Tibial nerve (tissue), 4 donors: ENCODE measurements at regions not wholly inside any gene's neighbourhood (a gene's known extent, or its start where the extent isn't known, plus 50 kb on each side); places are given as distances from the start of the nearest gene placed in this dataset.

ENCODE experiments used
- DNase-seq, 2 donors: peaks; one replicate each; pipeline ENCODE4 v3.0.0-alpha.2; 2019; ENCODE audit warnings: low spot score in 2 of 2
- H3K27ac ChIP-seq, 4 donors: fragments of 200-600 bp; sonication (generic) in 3 of 4; one replicate each; pipeline ENCODE4 v1.5.1; 2017 to 2019; ENCODE audit warnings: mild to moderate bottlenecking in 1 of 4
- H3K27me3 ChIP-seq, 2 donors: fragments of 200-600 bp; sonication (generic) in 1 of 2; one replicate each; pipeline versions ENCODE4 v1.5.1 to v1.6.0; 2017 to 2019
- H3K36me3 ChIP-seq, 3 donors: fragments of 200-600 bp; sonication (generic); one replicate each; pipeline ENCODE4 v1.5.1; 2018 to 2019
- H3K4me1 ChIP-seq, 4 donors: fragments of 200-600 bp; sonication (generic) in 3 of 4; one replicate each; pipeline ENCODE4 v1.5.1; 2017 to 2019
- H3K4me3 ChIP-seq, 4 donors: fragments of 200-600 bp; sonication (generic) in 3 of 4; one replicate each; pipeline ENCODE4 v1.5.1; 2017 to 2019; ENCODE audit warnings: mild to moderate bottlenecking in 1 of 4, moderate library complexity in 1 of 4
- H3K9me3 ChIP-seq, 4 donors: fragments of 200-600 bp; sonication (generic) in 3 of 4; one replicate each; pipeline ENCODE4 v1.5.1; 2017 to 2019
- CTCF ChIP-seq, 5 experiments: fragments of 200-600 bp in 3 of 5; fragments of 450-650 bp in 2 of 5; sonication (generic) in 3 of 5; IDR thresholded peaks; one replicate each; pipeline ENCODE4 v1.5.1; 2016 to 2019; ENCODE audit warnings: antibody characterized with exemption in 5 of 5, mild to moderate bottlenecking in 3 of 5, moderate library complexity in 2 of 5
- EP300 ChIP-seq, 2 donors: sonication (generic); formaldehyde crosslinking; IDR thresholded peaks; one replicate each; pipeline ENCODE4 v1.6.1; 2017; ENCODE audit warnings: antibody characterized with exemption in 2 of 2, mild to moderate bottlenecking in 1 of 2
- POLR2A ChIP-seq, 2 donors: fragments of 450-650 bp; IDR thresholded peaks; one replicate each; pipeline ENCODE4 v1.6.1; 2017; ENCODE audit warnings: antibody characterized with exemption in 2 of 2, mild to moderate bottlenecking in 2 of 2, moderate library complexity in 2 of 2
- WGBS, 2 donors: methylation state at CpG; one replicate each; pipeline ENCODE4 v1.1.5; 2018; 5-methylcytosine and 5-hydroxymethylcytosine counted together

GRCh38 chr11:33640730-33641371, 59.8 kb downstream of the C11orf91 start:
- Histone ChIP-seq H3K4me1 (no peaks in the 10 kb centered on the region), H3K4me3 (no peak overlapping the region), H3K9me3 (no peaks in the 10 kb centered on the region), H3K27ac (no peak overlapping the region), H3K27me3 (no peaks in the 10 kb centered on the region), H3K36me3 (peaks cover 0 to 4% (median 0%) of the 10 kb centered on the region in 3 donors)
- no peak for DNase-seq
- 59 to 62% methylated on average over 8 of the region's 8 CpGs for WGBS, 2 donors
- no peak for TF ChIP-seq EP300 (IDR thresholded peaks at IDR 0.05)
- no peak for TF ChIP-seq POLR2A (IDR thresholded peaks at IDR 0.05)
- no peak for TF ChIP-seq CTCF (IDR thresholded peaks at IDR 0.05)

GRCh38 chr11:33638608-33639007, 62.0 kb downstream of the C11orf91 start:
- DNase-seq: no peak
- Histone ChIP-seq H3K27ac (no peak overlapping the region), H3K36me3 (no peaks in the 10 kb centered on the region), H3K27me3 (no peaks in the 10 kb centered on the region), H3K4me1 (no peaks in the 10 kb centered on the region), H3K9me3 (no peaks in the 10 kb centered on the region), H3K4me3 (no peak overlapping the region)
- TF ChIP-seq CTCF (IDR thresholded peaks at IDR 0.05) (no peak), EP300 (IDR thresholded peaks at IDR 0.05) (no peak), POLR2A (IDR thresholded peaks at IDR 0.05) (no peak)
- 43 to 48% methylated on average over 1 of the region's 1 CpG for WGBS, 2 donors

- no peak for TF ChIP-seq CTCF (IDR thresholded peaks at IDR 0.05)
- TF ChIP-seq POLR2A (IDR thresholded peaks at IDR 0.05): no peak
- no peak for TF ChIP-seq EP300 (IDR thresholded peaks at IDR 0.05)
- no peaks in the 10 kb centered on the region for H3K36me3 ChIP-seq
- H3K4me1 ChIP-seq: no peaks in the 10 kb centered on the region
- no peaks in the 10 kb centered on the region for H3K27me3 ChIP-seq
- WGBS, 2 donors: 72 to 77% methylated on average over 6 of the region's 6 CpGs
- no peak overlapping the region for H3K4me3 ChIP-seq
- H3K27ac ChIP-seq: no peak overlapping the region
- no peak for DNase-seq
- no peaks in the 10 kb centered on the region for H3K9me3 ChIP-seq
These were observed 64.5 kb downstream of the C11orf91 start for GRCh38 chr11:33636104-33636503.

GRCh38 chr11:33635161-33635560, 65.5 kb downstream of the C11orf91 start:
- H3K27ac ChIP-seq: no peak overlapping the region
- H3K36me3 ChIP-seq: no peaks in the 10 kb centered on the region
- no peak overlapping the region for H3K4me3 ChIP-seq
- H3K9me3 ChIP-seq: peaks cover 0 to 2% (median 0%) of the 10 kb centered on the region in 4 donors
- TF ChIP-seq EP300 (IDR thresholded peaks at IDR 0.05) (no peak), CTCF (IDR thresholded peaks at IDR 0.05) (no peak), POLR2A (IDR thresholded peaks at IDR 0.05) (no peak)
- WGBS, 2 donors: 42 to 74% methylated on average over 5 of the region's 5 CpGs
- H3K27me3 ChIP-seq: no peaks in the 10 kb centered on the region
- H3K4me1 ChIP-seq: no peaks in the 10 kb centered on the region
- DNase-seq: peak; percentile 20 to 48

- Histone ChIP-seq H3K4me1 (no peaks in the 10 kb centered on the region), H3K27me3 (no peaks in the 10 kb centered on the region), H3K4me3 (no peak overlapping the region), H3K27ac (no peak overlapping the region), H3K9me3 (peaks cover 0 to 2% (median 0%) of the 10 kb centered on the region in 4 donors), H3K36me3 (no peaks in the 10 kb centered on the region)
- TF ChIP-seq CTCF (IDR thresholded peaks at IDR 0.05): no peak
- TF ChIP-seq POLR2A (IDR thresholded peaks at IDR 0.05): no peak
- TF ChIP-seq EP300 (IDR thresholded peaks at IDR 0.05): no peak
- DNase-seq: no peak
- WGBS, 2 donors: 83 to 90% methylated on average over 7 of the region's 7 CpGs
These were observed 66.3 kb downstream of the C11orf91 start for GRCh38 chr11:33634291-33634834.
